NAMALWA (cell line): ENCODE measurements at regions not wholly inside any gene's neighbourhood (a gene's known extent, or its start where the extent isn't known, plus 50 kb on each side); places are given as distances from the start of the nearest gene placed in this dataset.

Experiments
- DNase-seq: peaks from one replicate; pipeline ENCODE4 v3.0.0-alpha.2; 2015; ENCODE audit warnings: low spot score

DNA sequence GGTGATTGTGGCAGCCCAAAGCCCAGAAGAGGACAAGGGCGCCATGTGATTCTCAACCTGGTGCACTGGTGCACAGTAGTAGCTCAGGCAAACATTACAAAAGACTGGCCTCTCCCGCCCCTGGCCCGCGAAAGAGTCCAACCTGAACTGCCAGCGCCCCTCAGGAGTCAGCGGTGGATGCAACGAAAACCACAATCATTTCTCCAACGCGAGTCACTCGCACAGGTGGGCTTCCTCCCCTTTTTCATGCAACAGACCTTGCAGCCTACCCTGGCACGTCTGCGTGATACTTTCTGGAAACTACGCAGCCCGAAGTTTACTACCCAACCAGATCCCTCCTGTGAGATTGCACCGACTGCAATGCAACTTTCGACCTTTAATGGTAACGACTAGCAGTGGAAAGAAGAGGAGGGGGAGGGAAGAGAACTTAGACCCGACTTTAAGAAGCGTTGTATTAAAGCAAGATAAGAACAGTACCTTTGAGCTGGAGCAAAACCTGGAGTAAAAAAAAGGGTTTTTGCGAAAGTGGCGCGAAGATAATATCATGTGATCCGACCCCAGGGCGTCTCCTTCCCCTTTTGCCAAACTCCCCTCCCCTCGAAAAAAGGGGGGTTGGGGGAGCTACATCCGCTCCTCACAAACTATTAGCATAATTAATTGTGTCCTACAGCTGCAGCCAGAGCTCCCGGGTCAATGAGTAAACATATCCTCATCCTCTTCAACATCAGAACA is 63.3 kb upstream of the CCDC160 start:
- DNase-seq = peak; percentile 51

DNA sequence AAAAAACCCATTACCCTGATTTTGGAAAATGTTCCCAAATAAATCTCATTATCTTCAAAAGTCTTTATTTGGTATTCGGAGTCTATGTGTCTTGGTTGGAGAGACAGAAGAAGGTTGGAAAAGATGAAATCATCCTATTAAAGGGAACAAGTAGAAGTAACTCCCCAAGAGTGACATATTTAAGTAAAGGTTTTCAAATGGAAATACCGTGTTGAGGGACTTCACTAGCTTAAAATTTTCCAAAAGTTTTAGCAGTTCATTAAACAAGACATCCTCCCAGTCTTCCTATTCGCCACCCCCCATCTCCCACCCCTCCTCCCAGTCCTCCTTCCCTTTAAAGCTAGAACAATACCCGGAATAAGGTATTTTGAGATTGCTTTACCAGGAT is 62.7 kb upstream of the CCDC160 start:
- DNase-seq = no peak

DNA sequence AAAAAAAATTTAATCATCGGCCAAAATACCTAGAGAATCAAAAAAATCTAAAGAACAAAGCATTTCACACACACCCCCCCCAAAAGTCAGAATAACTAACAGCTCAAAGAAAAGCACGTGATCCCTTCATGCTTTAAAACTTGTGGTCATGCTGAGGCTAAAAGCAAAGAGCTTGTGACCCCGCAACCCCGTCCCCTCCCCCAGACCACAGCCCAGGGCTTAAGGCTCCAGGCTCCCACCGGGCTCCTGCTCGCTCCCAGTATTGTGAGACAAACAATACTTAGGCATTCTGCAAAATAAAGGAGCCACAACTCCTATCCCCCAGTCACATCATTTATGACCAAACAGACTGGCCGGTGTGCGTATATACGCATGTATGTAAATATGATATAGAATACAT is 62.1 kb upstream of the CCDC160 start:
- no peak for DNase-seq

DNA sequence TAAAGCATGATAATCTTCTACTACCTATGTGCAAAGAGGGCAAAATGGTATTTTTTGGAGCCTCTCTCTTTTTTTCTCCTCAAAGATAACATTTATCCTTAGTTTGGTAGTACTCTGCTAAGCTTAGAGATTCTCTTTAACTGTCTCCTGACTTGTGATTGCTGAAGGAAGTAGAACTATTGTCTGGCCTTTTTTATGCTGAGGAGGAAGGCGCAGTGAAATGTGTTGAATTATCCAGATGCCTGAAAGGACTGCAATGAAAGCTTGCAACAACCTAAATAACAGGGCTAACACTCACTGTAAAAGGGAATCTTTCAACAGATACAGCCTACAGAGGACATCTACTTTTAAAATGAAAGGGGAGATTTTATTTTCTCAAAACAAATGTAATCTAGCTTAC is 59.5 kb upstream of the CCDC160 start:
- DNase-seq = no peak

DNA sequence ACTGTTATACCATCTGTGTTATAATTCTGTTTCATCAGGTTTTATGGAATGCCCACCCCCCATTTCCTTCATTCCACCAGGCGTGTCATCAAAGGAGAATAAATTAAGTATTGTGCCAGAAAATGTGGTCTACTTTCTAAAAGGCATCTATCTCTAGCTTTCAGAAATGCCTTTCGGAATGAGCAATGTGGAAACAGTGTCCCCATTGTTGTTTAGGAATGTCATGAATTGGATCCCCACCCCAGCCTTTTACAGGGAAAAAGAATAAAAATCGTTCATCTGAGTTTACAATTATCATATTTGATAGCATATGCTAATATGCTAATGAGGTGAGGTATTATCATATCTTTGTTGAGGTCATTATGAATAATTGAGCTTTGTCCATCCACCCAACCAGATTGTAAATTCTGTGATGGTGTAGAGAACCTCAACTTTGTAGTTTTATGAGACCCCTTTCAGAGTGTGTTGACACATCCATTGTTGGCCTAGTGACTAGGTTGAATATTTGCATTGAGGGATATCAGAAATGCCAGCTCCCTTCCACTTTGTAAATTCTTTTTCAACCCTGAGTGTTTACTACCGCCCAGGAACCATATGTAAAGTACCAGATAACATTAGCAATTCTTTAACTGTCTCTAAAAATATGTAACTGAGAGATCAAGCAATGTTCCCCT is 56.2 kb upstream of the CCDC160 start:
- no peak for DNase-seq

DNA sequence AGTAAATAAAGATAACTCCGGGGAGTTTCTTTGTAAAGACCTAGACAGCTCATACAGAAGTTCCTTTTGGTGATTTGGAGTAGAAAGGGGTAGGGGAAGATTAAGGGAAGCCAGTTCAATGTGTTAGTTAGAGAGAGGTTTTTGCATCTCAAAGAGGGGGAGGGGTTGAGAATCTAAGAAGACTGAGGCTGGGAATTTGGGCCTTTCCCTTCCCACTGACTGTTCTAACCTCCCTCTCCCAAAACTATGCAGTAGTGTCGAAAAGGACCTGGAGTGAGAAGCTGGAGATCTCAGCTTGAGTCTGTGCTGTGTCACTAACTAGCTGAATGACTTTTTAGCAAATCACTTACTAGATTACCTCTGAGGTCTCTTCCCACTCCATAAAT is 55.7 kb upstream of the CCDC160 start:
- no peak for DNase-seq

DNA sequence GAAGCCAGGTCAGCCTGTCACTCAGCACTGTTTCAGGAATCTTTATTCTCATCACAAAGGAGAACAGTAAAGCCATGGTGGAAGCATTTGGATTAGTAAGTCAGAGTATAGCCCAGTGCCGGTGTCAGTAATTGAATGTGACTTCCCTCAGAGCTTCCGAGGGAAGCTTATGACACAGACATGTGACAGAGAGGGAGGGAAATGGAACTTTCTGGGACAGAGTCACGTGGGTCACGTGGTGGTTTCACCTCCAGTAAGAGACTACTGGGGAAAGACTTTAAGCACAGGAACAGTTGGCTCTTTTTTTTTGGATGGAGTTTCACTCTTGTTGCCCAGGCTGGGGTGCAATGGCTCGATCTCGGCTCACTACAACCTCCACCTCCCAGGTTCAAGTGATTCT is 53.3 kb upstream of the CCDC160 start:
- DNase-seq = no peak

DNA sequence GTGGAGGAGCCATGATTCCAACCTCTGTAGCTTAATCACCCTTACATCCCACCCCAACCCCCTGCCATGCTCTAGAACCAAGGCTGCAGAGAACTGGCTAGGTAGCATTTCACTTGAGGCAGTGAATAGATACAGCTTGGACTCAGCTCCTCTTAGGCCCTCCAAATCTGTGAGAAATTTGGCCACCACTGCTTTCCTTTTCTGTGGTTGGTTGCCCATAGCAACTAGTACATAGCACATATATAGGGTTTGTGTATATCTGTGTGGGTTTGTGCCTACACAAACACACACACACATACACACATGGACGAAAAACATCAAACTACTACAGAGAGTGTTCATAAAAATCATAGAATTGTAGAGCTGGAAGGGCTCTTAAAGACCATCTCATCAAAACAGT is 52.0 kb upstream of the CCDC160 start:
- DNase-seq = no peak

DNA sequence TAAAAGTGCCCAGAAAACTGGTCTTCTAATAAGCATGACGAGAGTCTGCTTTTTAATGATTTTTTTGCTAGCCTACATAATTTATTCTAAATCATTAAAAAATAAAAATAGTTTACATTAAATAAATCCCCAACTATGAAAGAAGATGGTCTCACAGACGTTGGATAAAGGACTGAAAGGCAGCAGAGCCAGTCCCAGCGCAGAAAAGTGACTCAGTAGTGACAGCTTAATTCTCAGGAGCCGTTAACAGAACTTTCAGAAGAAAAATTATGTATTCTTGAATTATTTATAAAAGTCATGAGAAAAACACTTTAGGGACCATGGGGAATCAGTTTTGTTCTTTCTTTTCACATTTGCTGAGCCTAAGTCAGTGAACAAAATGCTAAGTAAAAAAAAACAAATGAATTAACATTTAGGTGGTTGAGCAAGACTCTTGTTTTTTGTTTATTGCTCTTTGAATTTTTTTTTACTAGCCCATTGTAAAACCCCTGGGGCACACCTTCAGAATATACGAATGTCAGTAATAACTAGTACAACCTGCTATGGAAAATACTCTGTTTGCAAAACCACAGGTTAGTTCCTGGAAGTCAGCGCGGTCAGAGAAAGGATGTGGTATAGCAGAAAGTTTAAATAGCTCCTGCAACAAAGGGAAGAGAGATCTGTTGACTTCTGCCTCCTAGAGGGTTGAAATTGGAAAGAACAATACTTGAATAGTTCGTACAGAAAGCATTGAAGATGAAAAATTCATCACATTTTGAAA is 50.4 kb upstream of the CCDC160 start:
- peak; percentile 2 for DNase-seq
